ENCODE measurements at regions not wholly inside any gene's neighbourhood (a gene's known extent, or its start where the extent isn't known, plus 50 kb on each side); places are given as distances from the start of the nearest gene placed in this dataset.
A peak's percentile ranks its signal among the peaks of the same experiment; 100 is the strongest.

GRCh38 chr6:47170617-47170947 lies 128.4 kb upstream of the ADGRF1 start:
- TF ChIP-seq, protein P1, sequence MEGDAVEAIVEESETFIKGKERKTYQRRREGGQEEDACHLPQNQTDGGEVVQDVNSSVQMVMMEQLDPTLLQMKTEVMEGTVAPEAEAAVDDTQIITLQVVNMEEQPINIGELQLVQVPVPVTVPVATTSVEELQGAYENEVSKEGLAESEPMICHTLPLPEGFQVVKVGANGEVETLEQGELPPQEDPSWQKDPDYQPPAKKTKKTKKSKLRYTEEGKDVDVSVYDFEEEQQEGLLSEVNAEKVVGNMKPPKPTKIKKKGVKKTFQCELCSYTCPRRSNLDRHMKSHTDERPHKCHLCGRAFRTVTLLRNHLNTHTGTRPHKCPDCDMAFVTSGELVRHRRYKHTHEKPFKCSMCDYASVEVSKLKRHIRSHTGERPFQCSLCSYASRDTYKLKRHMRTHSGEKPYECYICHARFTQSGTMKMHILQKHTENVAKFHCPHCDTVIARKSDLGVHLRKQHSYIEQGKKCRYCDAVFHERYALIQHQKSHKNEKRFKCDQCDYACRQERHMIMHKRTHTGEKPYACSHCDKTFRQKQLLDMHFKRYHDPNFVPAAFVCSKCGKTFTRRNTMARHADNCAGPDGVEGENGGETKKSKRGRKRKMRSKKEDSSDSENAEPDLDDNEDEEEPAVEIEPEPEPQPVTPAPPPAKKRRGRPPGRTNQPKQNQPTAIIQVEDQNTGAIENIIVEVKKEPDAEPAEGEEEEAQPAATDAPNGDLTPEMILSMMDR (IDR thresholded peaks at IDR 0.05), result no peak
- Histone ChIP-seq H3K36me3 (ENCODE audit: insufficient read depth in 1 of 2, low read depth in 1 of 2) (no peaks in the 10 kb centered on the region), H3K27me3 (ENCODE audit: insufficient read depth in 3 of 3, low read length in 2 of 3) (no peaks in the 10 kb centered on the region), H3K27ac (no peak overlapping the region), H3K9me3 (no peaks in the 10 kb centered on the region), H3K4me3 (no peak overlapping the region), H3K4me1 (no peaks in the 10 kb centered on the region)
- DNase-seq (no peak), ATAC-seq (no peak)
- 66 to 76% (median 70%) methylated on average over 3 of the region's 3 CpGs for WGBS, 3 donors
- intact Hi-C loops (cut with DNase I), result no loop called here

DNA sequence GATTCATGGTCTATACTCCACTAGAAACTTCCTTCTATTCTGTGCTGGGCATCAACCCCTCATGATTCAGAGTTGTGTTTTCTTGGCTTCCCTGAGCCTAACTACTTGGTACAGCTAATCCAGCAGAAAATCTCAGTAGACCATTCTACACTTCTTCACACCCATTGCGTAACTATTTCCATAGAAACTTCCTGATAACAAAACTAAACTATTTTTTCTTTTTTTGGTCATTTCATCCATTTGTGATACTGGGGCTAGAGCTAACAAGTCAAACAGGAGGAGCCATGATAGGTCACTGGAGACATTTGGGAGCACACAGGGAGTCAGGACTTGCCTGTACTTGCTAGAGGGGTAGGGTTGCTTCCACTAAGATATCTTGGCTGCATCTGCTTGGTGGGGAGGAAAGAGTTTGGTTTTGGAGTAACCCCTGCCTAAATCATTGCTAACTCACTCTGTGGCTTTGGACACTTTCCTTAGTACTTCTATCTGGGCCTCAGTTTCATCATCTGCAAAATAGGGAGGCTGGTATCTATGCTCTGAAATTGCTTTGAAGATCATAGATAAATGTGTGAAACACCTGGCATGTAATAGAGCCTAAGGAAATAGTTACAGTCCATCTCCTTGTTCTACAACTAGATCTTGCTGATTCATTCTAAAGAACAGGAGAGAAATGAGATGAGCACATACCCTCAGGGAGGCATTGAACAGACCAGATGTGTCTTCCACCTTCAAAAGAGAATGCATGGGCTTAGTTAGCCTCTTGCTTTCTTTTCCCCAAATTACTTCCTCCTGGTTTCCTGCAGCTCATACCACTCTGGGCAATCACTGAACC lies 127.9 kb upstream of the ADGRF1 start:
- Histone ChIP-seq H3K27ac (peak overlapping the region; percentile 51), H3K27me3 (ENCODE audit: insufficient read depth in 3 of 3, low read length in 2 of 3) (no peaks in the 10 kb centered on the region), H3K4me1 (no peaks in the 10 kb centered on the region), H3K4me3 (no peak overlapping the region), H3K36me3 (ENCODE audit: insufficient read depth in 1 of 2, low read depth in 1 of 2) (no peaks in the 10 kb centered on the region), H3K9me3 (no peaks in the 10 kb centered on the region)
- 77 to 91% (median 82%) methylated on average over 1 of the region's 1 CpG for WGBS, 3 donors
- DNase-seq (no peak), ATAC-seq (peak in 3 of 4 donors; percentile 23 to 49 (median 29))
- intact Hi-C loops (cut with DNase I), result loop anchor here in 1 of 2 donors (2.0 to 5.0 kb wide), 2 partner anchors 33 to 73 kb away; no protein-coding TSS in a partner anchor
- TF ChIP-seq, protein P1 (IDR thresholded peaks at IDR 0.05), result no peak

DNA sequence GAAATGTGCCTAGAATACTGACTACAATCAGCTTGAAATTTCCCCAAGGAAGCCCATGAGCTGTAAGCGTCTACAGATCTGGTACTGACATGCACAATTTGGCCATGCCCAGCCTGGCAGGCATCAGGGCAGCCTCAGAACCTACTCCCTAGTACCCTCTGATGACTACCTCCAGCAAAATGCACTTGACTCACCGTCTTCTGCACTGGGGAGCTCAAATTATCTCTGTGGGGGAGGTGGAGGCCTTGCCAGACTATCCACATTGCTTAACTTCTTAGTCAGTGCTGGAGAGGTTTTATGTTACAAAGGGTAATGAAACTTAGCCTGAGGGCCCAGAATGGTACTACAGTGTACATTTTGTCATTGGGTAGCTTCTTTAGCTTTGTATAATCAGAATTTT lies 126.0 kb upstream of the ADGRF1 start:
- TF ChIP-seq, protein P1 (IDR thresholded peaks at IDR 0.05), result no peak
- H3K27ac ChIP-seq, result peak overlapping the region; percentile 51
- H3K36me3 ChIP-seq (ENCODE audit: insufficient read depth in 1 of 2, low read depth in 1 of 2), result no peaks in the 10 kb centered on the region
- no peaks in the 10 kb centered on the region for H3K4me1 ChIP-seq
- 22 to 39% (median 29%) methylated on average over 2 of the region's 2 CpGs for WGBS, 3 donors
- H3K4me3 ChIP-seq, result no peak overlapping the region
- intact Hi-C loops (cut with DNase I), result loop anchor here in 1 of 2 donors (2.0 to 5.0 kb wide), 2 partner anchors 31 to 71 kb away; no protein-coding TSS in a partner anchor
- H3K9me3 ChIP-seq, result no peaks in the 10 kb centered on the region
- peak; percentile 96 to 99 (median 98) for ATAC-seq
- no peaks in the 10 kb centered on the region for H3K27me3 ChIP-seq (ENCODE audit: insufficient read depth in 3 of 3, low read length in 2 of 3)
- peak; percentile 66 to 80 for DNase-seq

GRCh38 chr6:47165918-47166317 lies 123.8 kb upstream of the ADGRF1 start:
- 80 to 97% (median 83%) methylated on average over 1 of the region's 1 CpG for WGBS, 3 donors
- no peak overlapping the region for H3K4me3 ChIP-seq
- TF ChIP-seq, protein P1 (IDR thresholded peaks at IDR 0.05), result no peak
- no peaks in the 10 kb centered on the region for H3K36me3 ChIP-seq (ENCODE audit: insufficient read depth in 1 of 2, low read depth in 1 of 2)
- H3K9me3 ChIP-seq, result no peaks in the 10 kb centered on the region
- no peak overlapping the region for H3K27ac ChIP-seq
- ATAC-seq, result no peak
- intact Hi-C loops (cut with DNase I), result loop anchor here in 1 of 2 donors (5.0 kb wide), 1 partner anchor 69 kb away; no protein-coding TSS in a partner anchor
- no peaks in the 10 kb centered on the region for H3K4me1 ChIP-seq
- no peak for DNase-seq
- H3K27me3 ChIP-seq (ENCODE audit: insufficient read depth in 3 of 3, low read length in 2 of 3), result no peaks in the 10 kb centered on the region
